HepG2 (cell line): ENCODE measurements at regions not wholly inside any gene's neighbourhood (a gene's known extent, or its start where the extent isn't known, plus 50 kb on each side); places are given as distances from the start of the nearest gene placed in this dataset.

ENCODE experiments used
- ATAC-seq: fragments of 200-7000 bp; cut with Tn5 transposase; 3 replicates; pipeline ENCODE4 v1.9.1; 2020; ENCODE audit warnings: mild to moderate bottlenecking, moderate library complexity
- BruUV-seq: library from RNA; stranded (reverse); fragments of 400-500 nt; replicated peaks from 2 replicates; lab custom pipeline; 2021; lab: Mats Ljungman, UMichigan
- CTCF ChIA-PET: fragments of 300-600 bp; formaldehyde crosslinking; extraction: SDS; loops from one replicate; lab custom pipeline; 2021; ENCODE audit warnings: low total read pairs, inconsistent platforms, low intra/inter-chr PET ratio; lab: Yijun Ruan, JAX
- POLR2A ChIA-PET: fragments of 350-600 bp; sonication (Branson Sonifier 250); formaldehyde crosslinking; loops from one replicate; lab custom pipeline; 2020; ENCODE audit warnings: antibody characterized with exemption, inconsistent platforms; lab: Yijun Ruan, JAX
- DNase-seq: peaks from one replicate; pipeline ENCODE4 v3.0.0-alpha.2; 2015; ENCODE audit warnings: low spot score
- FAIRE-seq: peaks from 3 replicates; lab custom pipeline; 2011; peaks lifted over from hg19 to GRCh38; lab: Jason Lieb, UNC
- H2AFZ ChIP-seq: one replicate; pipeline ENCODE4 v1.6.1; 2011; ENCODE audit warnings: low read length, inconsistent platforms
- H3K27ac ChIP-seq: fragments of 300-600 bp; 3 replicates; pipeline ENCODE4 v1.8.0; 2011; ENCODE audit warnings: mixed run types, mild to moderate bottlenecking, mixed read lengths, low read length, inconsistent platforms; ENCODE audit not compliant: insufficient read depth; ENCODE audit errors: extremely low read length
- H3K27me3 ChIP-seq, 2 experiments: fragments of 200-600 bp in 1 of 2; 2 replicates in 1 of 2; 3 replicates in 1 of 2; pipeline versions ENCODE4 v1.6.0 to v1.8.0; 2011; ENCODE audit warnings: low read length in 2 of 2, mild to moderate bottlenecking in 2 of 2, moderate library complexity in 2 of 2, inconsistent platforms in 1 of 2; ENCODE audit not compliant: insufficient read depth in 2 of 2, control insufficient read depth in 1 of 2
- H3K36me3 ChIP-seq, 2 experiments: fragments of 200-600 bp in 1 of 2; replicated peaks in 1 of 2; 2 replicates in 1 of 2; 3 replicates in 1 of 2; pipeline versions ENCODE4 v1.5.1 to v1.8.0; 2011; ENCODE audit warnings: low read length in 2 of 2, inconsistent platforms in 1 of 2; ENCODE audit not compliant: insufficient read depth in 2 of 2, control insufficient read depth in 1 of 2
- H3K4me1 ChIP-seq: 2 replicates; pipeline ENCODE4 v1.5.1; 2012; ENCODE audit warnings: low read length, inconsistent platforms; ENCODE audit not compliant: insufficient read depth
- H3K4me2 ChIP-seq: 2 replicates; pipeline ENCODE4 v1.6.0; 2011; ENCODE audit warnings: low read depth, low read length, inconsistent platforms
- H3K4me3 ChIP-seq, 3 experiments: fragments of 200-600 bp in 1 of 3; sonication (generic), shearing (Covaris generic) in 1 of 3; replicated peaks in 1 of 3; 2 replicates each; pipeline ENCODE4 v1.5.1; 2011 to 2016; ENCODE audit warnings: low read length in 3 of 3, inconsistent platforms in 2 of 3, low read depth in 2 of 3, mild to moderate bottlenecking in 2 of 3, control low read depth in 1 of 3, mixed read lengths in 1 of 3; ENCODE audit not compliant: insufficient read depth in 1 of 3
- H3K79me2 ChIP-seq: one replicate; pipeline ENCODE4 v1.6.1; 2011; ENCODE audit warnings: low read length, inconsistent platforms; ENCODE audit not compliant: insufficient read depth
- H3K9ac ChIP-seq: 2 replicates; pipeline ENCODE4 v1.6.0; 2011; ENCODE audit warnings: mild to moderate bottlenecking, low read depth, low read length, inconsistent platforms; ENCODE audit not compliant: insufficient read depth
- H3K9me3 ChIP-seq: 2 replicates; pipeline ENCODE4 v1.5.1; 2012; ENCODE audit warnings: mild to moderate bottlenecking, low read length
- H4K20me1 ChIP-seq: 2 replicates; pipeline ENCODE4 v1.6.0; 2011; ENCODE audit warnings: inconsistent platforms, mild to moderate bottlenecking, low read length, moderate library complexity; ENCODE audit not compliant: insufficient read depth
- CENPBD1 ChIP-seq: sonication (generic); formaldehyde crosslinking; IDR thresholded peaks from 2 replicates; pipeline ENCODE4 v1.8.0; 2022; ENCODE audit warnings: missing genetic modification reagents, low read depth, mild to moderate bottlenecking, borderline replicate concordance
- DRAP1 ChIP-seq: IDR thresholded peaks from 2 replicates; pipeline ENCODE4 v1.6.1; 2016; ENCODE audit warnings: missing genetic modification reagents, missing compliant biosample characterization
- HNF4A ChIP-seq: sonication (generic); formaldehyde crosslinking; IDR thresholded peaks from 2 replicates; pipeline ENCODE4 v1.4.0; 2020; ENCODE audit warnings: missing genetic modification reagents
- ISX ChIP-seq: sonication (generic); formaldehyde crosslinking; conservative IDR thresholded peaks from 2 replicates; pipeline ENCODE4 v1.5.0; 2020; ENCODE audit warnings: missing genetic modification reagents
- RARA ChIP-seq: IDR thresholded peaks from 2 replicates; pipeline ENCODE4 v1.6.1; 2016; ENCODE audit warnings: missing genetic modification reagents, missing compliant biosample characterization
- SRSF4 ChIP-seq: fragments of 200-400 bp; formaldehyde crosslinking; IDR thresholded peaks from one replicate; pipeline ENCODE4 v1.6.1; 2018; ENCODE audit warnings: mild to moderate bottlenecking, low read depth, low read length, moderate library complexity; ENCODE audit not compliant: poor library complexity, severe bottlenecking
- SSRP1 ChIP-seq: IDR thresholded peaks from 2 replicates; pipeline ENCODE4 v1.6.1; 2016; ENCODE audit warnings: control low read depth
- ZBTB1 ChIP-seq: sonication (generic); formaldehyde crosslinking; IDR thresholded peaks from 2 replicates; pipeline ENCODE4 v1.4.0; 2020; ENCODE audit warnings: missing genetic modification reagents, borderline replicate concordance
- ZNF225 ChIP-seq: sonication (generic); formaldehyde crosslinking; IDR thresholded peaks from 2 replicates; pipeline ENCODE4 v1.4.0; 2020; ENCODE audit warnings: mild to moderate bottlenecking, missing genetic modification reagents
- ZNF280D ChIP-seq: sonication (generic); formaldehyde crosslinking; IDR thresholded peaks from 2 replicates; pipeline ENCODE4 v1.5.1; 2020; ENCODE audit warnings: mild to moderate bottlenecking, missing genetic modification reagents
- ZNF282 ChIP-seq: fragments of 450-650 bp; IDR thresholded peaks from 2 replicates; pipeline ENCODE4 v1.6.1; 2018; ENCODE audit not compliant: partially characterized antibody
- ZNF296 ChIP-seq: sonication (generic); formaldehyde crosslinking; conservative IDR thresholded peaks from 2 replicates; pipeline ENCODE4 v1.5.0; 2020; ENCODE audit warnings: mild to moderate bottlenecking, missing genetic modification reagents
- ZNF513 ChIP-seq: sonication (generic); formaldehyde crosslinking; conservative IDR thresholded peaks from 2 replicates; pipeline ENCODE4 v1.5.0; 2020; ENCODE audit warnings: missing genetic modification reagents
- ZNF546 ChIP-seq: sonication (generic); formaldehyde crosslinking; conservative IDR thresholded peaks from 2 replicates; pipeline ENCODE4 v1.8.1; 2023; ENCODE audit warnings: mild to moderate bottlenecking, missing genetic modification reagents
- ZNF615 ChIP-seq: sonication (generic); formaldehyde crosslinking; IDR thresholded peaks from 2 replicates; pipeline ENCODE4 v1.5.0; 2020; ENCODE audit warnings: mild to moderate bottlenecking, missing genetic modification reagents, borderline replicate concordance
- ZNF766 ChIP-seq: sonication (generic); formaldehyde crosslinking; IDR thresholded peaks from 2 replicates; pipeline ENCODE4 v1.5.0; 2020; ENCODE audit warnings: missing genetic modification reagents, borderline replicate concordance
- WGBS: methylation state at CpG from one replicate; pipeline ENCODE4 v1.1.6; 2017; ENCODE audit warnings: low lambda C conversion rate; 5-methylcytosine and 5-hydroxymethylcytosine counted together
- in situ Hi-C: cut with HindIII; loops from 2 replicates; pipeline ENCODE4 v1.10.0; 2017; ENCODE audit warnings: low pct_unique_long_range_greater_than_20kb; ENCODE audit not compliant: extremely low pct_ligation_motif_present
- intact Hi-C: fragments of 100-400 bp; cut with micrococcal nuclease; formaldehyde crosslinking; loops from one replicate; pipeline ENCODE4 v1.10.0; 2022; ENCODE audit not compliant: unreplicated experiment
- TF ChIP-seq, protein P1 (sequence below): sonication (generic); formaldehyde crosslinking; IDR thresholded peaks from 2 replicates; pipeline ENCODE4 v1.8.1; 2023; ENCODE audit warnings: mild to moderate bottlenecking, missing genetic modification reagents
- TF ChIP-seq, protein P2 (sequence below): sonication (generic); formaldehyde crosslinking; IDR thresholded peaks from 2 replicates; pipeline ENCODE4 v1.5.1; 2020; ENCODE audit warnings: mild to moderate bottlenecking, missing genetic modification reagents, moderate library complexity

- FAIRE-seq (no peak), DNase-seq (no peak), ATAC-seq (no peak)
- Histone ChIP-seq H3K4me3 (no peak overlapping the region), H3K36me3 (no peaks in the 10 kb centered on the region), H3K4me1 (no peaks in the 10 kb centered on the region), H3K27ac (no peak overlapping the region), H3K9ac (no peak overlapping the region), H4K20me1 (no peaks in the 10 kb centered on the region), H3K9me3 (no peaks in the 10 kb centered on the region), H3K27me3 (no peaks in the 10 kb centered on the region; a peak in 1 of 5 replicates), H2AFZ (no peak overlapping the region), H3K79me2 (no peaks in the 10 kb centered on the region), H3K4me2 (no peak overlapping the region)
- ChIA-PET POLR2A (no interaction called here), CTCF (no interaction called here)
- in situ Hi-C loops: no loop called here
- 4% methylated on average over 4 of the region's 4 CpGs for WGBS
- intact Hi-C loops: no loop called here
- TF ChIP-seq ZBTB1 (CRISPR knock-in tag) (no peak), ZNF296 (CRISPR knock-in tag) (no peak), HNF4A (CRISPR knock-in tag) (no peak), SRSF4 (no peak), DRAP1 (CRISPR knock-in tag) (no peak), SSRP1 (CRISPR knock-in tag) (no peak), ZNF225 (CRISPR knock-in tag) (no peak), ZNF282 (no peak), ISX (no peak), ZNF513 (CRISPR knock-in tag) (no peak), ZNF766 (no peak), ZNF615 (CRISPR knock-in tag) (no peak), RARA (no peak), CENPBD1 (no peak), ZNF546 (no peak), ZNF280D (CRISPR knock-in tag) (no peak)
- TF ChIP-seq, protein P1, sequence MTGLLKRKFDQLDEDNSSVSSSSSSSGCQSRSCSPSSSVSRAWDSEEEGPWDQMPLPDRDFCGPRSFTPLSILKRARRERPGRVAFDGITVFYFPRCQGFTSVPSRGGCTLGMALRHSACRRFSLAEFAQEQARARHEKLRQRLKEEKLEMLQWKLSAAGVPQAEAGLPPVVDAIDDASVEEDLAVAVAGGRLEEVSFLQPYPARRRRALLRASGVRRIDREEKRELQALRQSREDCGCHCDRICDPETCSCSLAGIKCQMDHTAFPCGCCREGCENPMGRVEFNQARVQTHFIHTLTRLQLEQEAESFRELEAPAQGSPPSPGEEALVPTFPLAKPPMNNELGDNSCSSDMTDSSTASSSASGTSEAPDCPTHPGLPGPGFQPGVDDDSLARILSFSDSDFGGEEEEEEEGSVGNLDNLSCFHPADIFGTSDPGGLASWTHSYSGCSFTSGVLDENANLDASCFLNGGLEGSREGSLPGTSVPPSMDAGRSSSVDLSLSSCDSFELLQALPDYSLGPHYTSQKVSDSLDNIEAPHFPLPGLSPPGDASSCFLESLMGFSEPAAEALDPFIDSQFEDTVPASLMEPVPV (CRISPR knock-in tag): no peak
- TF ChIP-seq, protein P2, sequence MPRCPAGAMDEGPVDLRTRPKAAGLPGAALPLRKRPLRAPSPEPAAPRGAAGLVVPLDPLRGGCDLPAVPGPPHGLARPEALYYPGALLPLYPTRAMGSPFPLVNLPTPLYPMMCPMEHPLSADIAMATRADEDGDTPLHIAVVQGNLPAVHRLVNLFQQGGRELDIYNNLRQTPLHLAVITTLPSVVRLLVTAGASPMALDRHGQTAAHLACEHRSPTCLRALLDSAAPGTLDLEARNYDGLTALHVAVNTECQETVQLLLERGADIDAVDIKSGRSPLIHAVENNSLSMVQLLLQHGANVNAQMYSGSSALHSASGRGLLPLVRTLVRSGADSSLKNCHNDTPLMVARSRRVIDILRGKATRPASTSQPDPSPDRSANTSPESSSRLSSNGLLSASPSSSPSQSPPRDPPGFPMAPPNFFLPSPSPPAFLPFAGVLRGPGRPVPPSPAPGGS (CRISPR knock-in tag): no peak
- BruUV-seq: no TSS peak
These were observed 589.2 kb downstream of the SLC16A7 start for GRCh38 chr12:60185060-60185459.
